AG04449 (cell line): ENCODE measurements at regions not wholly inside any gene's neighbourhood (a gene's known extent, or its start where the extent isn't known, plus 50 kb on each side); places are given as distances from the start of the nearest gene placed in this dataset.

Source experiments
- CTCF ChIA-PET: fragments of 350-600 bp; formaldehyde crosslinking; extraction: SDS; loops from one replicate; lab custom pipeline; 2021; ENCODE audit warnings: antibody characterized with exemption; lab: Yijun Ruan, JAX
- POLR2A ChIA-PET: fragments of 400-600, 350-600 bp; formaldehyde crosslinking; extraction: SDS; loops from one replicate; lab custom pipeline; 2020; ENCODE audit warnings: antibody characterized with exemption, inconsistent platforms; lab: Yijun Ruan, JAX
- DNase-seq: peaks from one replicate; pipeline ENCODE4 v3.0.0-alpha.2; 2010; ENCODE audit warnings: low read depth, low spot score
- H3K4me3 ChIP-seq: 2 replicates; pipeline ENCODE4 v1.5.1; 2011; ENCODE audit warnings: low read depth, mild to moderate bottlenecking, control low read depth, low read length
- TF ChIP-seq, protein P1 (sequence below): IDR thresholded peaks from one replicate; pipeline ENCODE4 v1.5.1; 2011; ENCODE audit warnings: mild to moderate bottlenecking, moderate library complexity, low read length, control low read depth, inconsistent platforms; ENCODE audit not compliant: insufficient read depth; ENCODE audit errors: missing control alignments

- POLR2A ChIA-PET, result no interaction called here
- TF ChIP-seq, protein P1, sequence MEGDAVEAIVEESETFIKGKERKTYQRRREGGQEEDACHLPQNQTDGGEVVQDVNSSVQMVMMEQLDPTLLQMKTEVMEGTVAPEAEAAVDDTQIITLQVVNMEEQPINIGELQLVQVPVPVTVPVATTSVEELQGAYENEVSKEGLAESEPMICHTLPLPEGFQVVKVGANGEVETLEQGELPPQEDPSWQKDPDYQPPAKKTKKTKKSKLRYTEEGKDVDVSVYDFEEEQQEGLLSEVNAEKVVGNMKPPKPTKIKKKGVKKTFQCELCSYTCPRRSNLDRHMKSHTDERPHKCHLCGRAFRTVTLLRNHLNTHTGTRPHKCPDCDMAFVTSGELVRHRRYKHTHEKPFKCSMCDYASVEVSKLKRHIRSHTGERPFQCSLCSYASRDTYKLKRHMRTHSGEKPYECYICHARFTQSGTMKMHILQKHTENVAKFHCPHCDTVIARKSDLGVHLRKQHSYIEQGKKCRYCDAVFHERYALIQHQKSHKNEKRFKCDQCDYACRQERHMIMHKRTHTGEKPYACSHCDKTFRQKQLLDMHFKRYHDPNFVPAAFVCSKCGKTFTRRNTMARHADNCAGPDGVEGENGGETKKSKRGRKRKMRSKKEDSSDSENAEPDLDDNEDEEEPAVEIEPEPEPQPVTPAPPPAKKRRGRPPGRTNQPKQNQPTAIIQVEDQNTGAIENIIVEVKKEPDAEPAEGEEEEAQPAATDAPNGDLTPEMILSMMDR, result no peak
- no peak overlapping the region for H3K4me3 ChIP-seq
- DNase-seq, result no peak
- CTCF ChIA-PET, result no interaction called here
Observed at GRCh38 chr11:114893329-114893728, 215.0 kb downstream of the NXPE2 start.

GRCh38 chr11:114896594-114896993 is 218.3 kb downstream of the NXPE2 start:
- DNase-seq, result no peak
- TF ChIP-seq, protein P1, result no peak
- H3K4me3 ChIP-seq, result no peak overlapping the region
- ChIA-PET POLR2A (no interaction called here), CTCF (no interaction called here)

DNA sequence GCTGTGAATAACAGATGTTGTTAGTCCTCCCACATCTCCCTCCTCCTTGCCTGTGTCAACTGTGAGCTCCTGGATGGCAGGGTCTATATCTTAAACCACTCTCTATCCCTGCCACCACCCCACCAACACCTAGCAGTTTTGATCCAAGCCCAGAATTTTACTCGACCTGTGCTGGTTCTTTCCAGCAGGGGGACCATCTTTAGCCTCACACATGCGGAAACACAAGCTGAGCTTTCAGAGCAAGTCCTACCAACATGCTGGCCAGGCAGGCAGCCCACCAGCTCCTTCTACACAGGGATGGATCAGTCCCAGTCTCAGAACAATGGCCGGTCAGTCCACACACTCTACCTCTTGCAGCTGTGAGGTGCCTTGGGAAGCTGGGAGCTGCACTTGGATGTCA is 231.5 kb downstream of the NXPE2 start:
- TF ChIP-seq, protein P1, result no peak
- H3K4me3 ChIP-seq, result no peak overlapping the region
- ChIA-PET POLR2A (no interaction called here), CTCF (no interaction called here)
- DNase-seq, result no peak

- TF ChIP-seq, protein P1, result no peak
- ChIA-PET POLR2A (no interaction called here), CTCF (no interaction called here)
- DNase-seq, result no peak
- no peak overlapping the region for H3K4me3 ChIP-seq
Observed at GRCh38 chr11:114912826-114913225, 234.5 kb downstream of the NXPE2 start.

DNA sequence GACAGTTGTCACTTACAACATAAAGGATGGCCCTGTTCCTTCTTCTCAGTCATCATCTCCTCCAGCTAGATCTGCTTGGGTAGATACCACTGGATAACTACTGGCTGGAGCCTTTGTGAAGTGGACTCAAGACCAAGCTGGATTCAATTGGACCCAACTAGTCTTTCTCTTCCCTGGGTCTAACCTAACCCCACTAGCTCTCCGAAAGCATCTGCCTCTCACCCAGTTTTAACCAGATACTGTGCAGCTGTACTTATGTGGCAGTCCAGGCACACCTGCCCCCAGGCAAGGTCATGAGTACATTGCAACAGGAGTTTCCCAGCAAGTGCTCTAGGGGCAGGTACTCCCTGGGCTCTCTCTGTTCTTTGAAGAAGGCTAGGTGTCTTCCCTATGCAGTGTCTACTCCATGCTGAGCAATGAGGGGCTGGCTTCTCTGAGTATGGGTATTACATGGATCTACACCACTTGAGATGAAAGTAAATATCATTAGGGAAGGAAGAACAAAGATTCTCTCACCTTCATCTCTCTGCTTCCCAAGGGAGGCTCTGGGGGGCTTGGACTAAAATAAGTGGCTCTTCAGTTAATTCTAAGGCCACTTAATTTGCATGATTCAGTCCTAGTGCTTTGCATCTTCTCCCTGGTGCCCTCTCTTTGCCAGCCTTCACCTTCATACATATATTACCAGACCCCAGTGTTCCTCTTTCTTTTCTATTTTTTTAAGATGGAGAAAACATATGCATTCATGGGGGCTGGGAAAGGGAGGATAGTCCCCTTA is 236.1 kb downstream of the NXPE2 start:
- CTCF ChIA-PET, result no interaction called here
- POLR2A ChIA-PET, result no interaction called here
- TF ChIP-seq, protein P1, result no peak
- H3K4me3 ChIP-seq, result no peak overlapping the region
- DNase-seq, result no peak

- TF ChIP-seq, protein P1, result no peak
- POLR2A ChIA-PET, result no interaction called here
- no peak overlapping the region for H3K4me3 ChIP-seq
- CTCF ChIA-PET, result no interaction called here
- no peak for DNase-seq
Observed at GRCh38 chr11:114915871-114916805, 237.8 kb downstream of the NXPE2 start.
